Caco-2 (cell line): ENCODE measurements at regions not wholly inside any gene's neighbourhood (a gene's known extent, or its start where the extent isn't known, plus 50 kb on each side); places are given as distances from the start of the nearest gene placed in this dataset.
"Not testable (repeated sequence)": the region's sequence is repeated elsewhere in the genome, so short reads cannot be mapped to it uniquely, and the experiment has no call there.

ENCODE experiments used
- BruUV-seq: library from RNA; stranded (reverse); fragments of 400-500 nt; replicated peaks from 2 replicates; lab custom pipeline; 2021; lab: Mats Ljungman, UMichigan
- CTCF ChIA-PET: fragments of 300-600 bp; sonication (Branson Sonifier 250); formaldehyde crosslinking; loops from one replicate; lab custom pipeline; 2022; ENCODE audit warnings: antibody characterized with exemption; lab: Charles Lee
- POLR2A ChIA-PET: fragments of 300-600 bp; sonication (Branson Sonifier 250); formaldehyde crosslinking; loops from one replicate; lab custom pipeline; 2022; ENCODE audit warnings: antibody characterized with exemption; lab: Charles Lee
- DNase-seq, 2 experiments: peaks; one replicate each; pipeline versions ENCODE4 v3.0.0 to v3.0.0-alpha.2; 2020 to 2022
- H3K27me3 ChIP-seq: replicated peaks from 2 replicates; pipeline ENCODE4 v1.6.0; 2011; ENCODE audit warnings: low read length; ENCODE audit not compliant: control insufficient read depth, insufficient read depth
- H3K36me3 ChIP-seq: 2 replicates; pipeline ENCODE4 v1.5.1; 2011; ENCODE audit warnings: low read length; ENCODE audit not compliant: control insufficient read depth, insufficient read depth
- H3K4me1 ChIP-seq: fragments of 250-450 bp; sonication (Bioruptor Pico); 2 replicates; pipeline ENCODE4 v1.5.1; 2020; ENCODE audit warnings: mild to moderate bottlenecking
- H3K4me3 ChIP-seq: 2 replicates; pipeline ENCODE4 v1.5.1; 2011; ENCODE audit warnings: low read depth, mild to moderate bottlenecking, control low read depth, low read length
- H3K9me3 ChIP-seq: fragments of 250-450 bp; sonication (Bioruptor Pico); 2 replicates; pipeline ENCODE4 v1.5.1; 2020; ENCODE audit warnings: mild to moderate bottlenecking, moderate library complexity
- H3K27ac Mint-ChIP-seq: one replicate; pipeline ENCODE4 v1.8.0; 2022; ENCODE audit warnings: mixed read lengths; ENCODE audit not compliant: unreplicated experiment
- H3K27me3 Mint-ChIP-seq: one replicate; pipeline ENCODE4 v1.8.0; 2022; ENCODE audit warnings: mixed read lengths; ENCODE audit not compliant: insufficient read depth, unreplicated experiment
- H3K36me3 Mint-ChIP-seq: one replicate; pipeline ENCODE4 v1.8.0; 2022; ENCODE audit warnings: mild to moderate bottlenecking, mixed read lengths; ENCODE audit not compliant: insufficient read depth, unreplicated experiment
- H3K4me1 Mint-ChIP-seq: one replicate; pipeline ENCODE4 v1.8.0; 2022; ENCODE audit warnings: low read depth, mixed read lengths; ENCODE audit not compliant: unreplicated experiment
- H3K4me3 Mint-ChIP-seq: one replicate; pipeline ENCODE4 v1.8.0; 2022; ENCODE audit warnings: mild to moderate bottlenecking, moderate library complexity, mixed read lengths; ENCODE audit not compliant: unreplicated experiment
- H3K9me3 Mint-ChIP-seq: one replicate; pipeline ENCODE4 v1.8.0; 2022; ENCODE audit warnings: mixed read lengths; ENCODE audit not compliant: unreplicated experiment
- CTCF ChIP-seq, 2 experiments: fragments of 200-600 bp in 1 of 2; IDR thresholded peaks; 1 replicate in 1 of 2; 2 replicates in 1 of 2; pipeline versions ENCODE4 v1.5.1 to v1.8.0; 2011 to 2022; ENCODE audit warnings: antibody characterized with exemption in 1 of 2, control low read depth in 1 of 2, inconsistent platforms in 1 of 2, low read depth in 1 of 2, low read length in 1 of 2, mild to moderate bottlenecking in 1 of 2, moderate library complexity in 1 of 2; ENCODE audit not compliant: insufficient read depth in 1 of 2, severe bottlenecking in 1 of 2, unreplicated experiment in 1 of 2
- intact Hi-C: fragments of 100-400 bp; cut with micrococcal nuclease; formaldehyde crosslinking; loops from one replicate; pipeline ENCODE4 v1.10.0; 2022; ENCODE audit not compliant: unreplicated experiment

- no peak overlapping the region for H3K27ac Mint-ChIP-seq
- ChIA-PET CTCF (no interaction called here), POLR2A (no interaction called here)
- H3K9me3 Mint-ChIP-seq = peaks cover 33% of the 10 kb centered on the region
- intact Hi-C loops = no loop called here
- BruUV-seq = no TSS peak
- Histone ChIP-seq H3K4me3 (no peak overlapping the region), H3K4me1 (no peaks in the 10 kb centered on the region; the same call in 1 of the 2 replicates), H3K36me3 (no peaks in the 10 kb centered on the region), H3K27me3 (no peaks in the 10 kb centered on the region), H3K9me3 (no peaks in the 10 kb centered on the region)
- TF ChIP-seq CTCF (IDR thresholded peaks at IDR 0.05; ENCODE audit: insufficient read depth in 1 of 2, low read depth in 1 of 2, low read length in 1 of 2, severe bottlenecking in 1 of 2, unreplicated experiment in 1 of 2) = no peak
- no peaks in the 10 kb centered on the region for H3K36me3 Mint-ChIP-seq
- no peak for DNase-seq
- H3K27me3 Mint-ChIP-seq = no peaks in the 10 kb centered on the region
- peaks cover 2% of the 10 kb centered on the region for H3K4me1 Mint-ChIP-seq
- H3K4me3 Mint-ChIP-seq = no peak overlapping the region
Observed at GRCh38 chr6:11304946-11305345, 72.5 kb upstream of the NEDD9 start.

- POLR2A ChIA-PET, H3K4me3 Mint-ChIP-seq, H3K4me3 ChIP-seq: not testable (repeated sequence)
Observed at GRCh38 chr6:11299876-11300428, 67.5 kb upstream of the NEDD9 start.

GRCh38 chr6:11299421-11299784 is 66.9 kb upstream of the NEDD9 start:
- Mint-ChIP-seq H3K9me3 (peaks cover 64% of the 10 kb centered on the region), H3K4me1 (peaks cover 27% of the 10 kb centered on the region)
- H3K4me1 ChIP-seq = peaks cover 35% of the 10 kb centered on the region
- H3K9me3 ChIP-seq = peaks cover 16% of the 10 kb centered on the region; the same call in 1 of the 2 replicates
- intact Hi-C loops = loop anchor here (5.0 kb wide), 1 partner anchor 67 kb away; the partner anchor contains the start of gene NEDD9
- H3K36me3 Mint-ChIP-seq, POLR2A ChIA-PET, H3K27me3 ChIP-seq, CTCF ChIA-PET, H3K27me3 Mint-ChIP-seq, H3K36me3 ChIP-seq, H3K27ac Mint-ChIP-seq, H3K4me3 ChIP-seq, BruUV-seq, H3K4me3 Mint-ChIP-seq, DNase-seq: not testable (repeated sequence)

More at GRCh38 chr6:11299876-11300428, 67.5 kb upstream of the NEDD9 start:
- Mint-ChIP-seq H3K9me3 (peaks cover 64% of the 10 kb centered on the region), H3K4me1 (peaks cover 25% of the 10 kb centered on the region)
- Histone ChIP-seq H3K9me3 (peaks cover 16% of the 10 kb centered on the region; the same call in 1 of the 2 replicates), H3K4me1 (peaks cover 35% of the 10 kb centered on the region)
- H3K36me3 Mint-ChIP-seq, DNase-seq, H3K36me3 ChIP-seq, H3K27ac Mint-ChIP-seq, H3K27me3 ChIP-seq, BruUV-seq, H3K27me3 Mint-ChIP-seq, CTCF ChIA-PET: not testable (repeated sequence)
- intact Hi-C loops = loop anchor here (5.0 kb wide), 1 partner anchor 68 kb away; the partner anchor contains the start of gene NEDD9

- H3K4me3 ChIP-seq = no peak overlapping the region
- H3K4me3 Mint-ChIP-seq = no peak overlapping the region
- peaks cover 16% of the 10 kb centered on the region; the same call in 1 of the 2 replicates for H3K9me3 ChIP-seq
- intact Hi-C loops = loop anchor here (5.0 kb wide), 1 partner anchor 67 kb away; the partner anchor contains the start of gene NEDD9
- ChIA-PET CTCF (no interaction called here), POLR2A (no interaction called here)
- peaks cover 64% of the 10 kb centered on the region for H3K9me3 Mint-ChIP-seq
- no TSS peak for BruUV-seq
- no peak for TF ChIP-seq CTCF (IDR thresholded peaks at IDR 0.05; ENCODE audit: insufficient read depth in 1 of 2, low read depth in 1 of 2, low read length in 1 of 2, severe bottlenecking in 1 of 2, unreplicated experiment in 1 of 2)
- H3K27me3 ChIP-seq = no peaks in the 10 kb centered on the region
- no peaks in the 10 kb centered on the region for H3K27me3 Mint-ChIP-seq
- no peak overlapping the region for H3K27ac Mint-ChIP-seq
- peaks cover 33% of the 10 kb centered on the region for H3K4me1 Mint-ChIP-seq
- H3K36me3 ChIP-seq = no peaks in the 10 kb centered on the region
- peaks cover 35% of the 10 kb centered on the region for H3K4me1 ChIP-seq
- no peaks in the 10 kb centered on the region for H3K36me3 Mint-ChIP-seq
- DNase-seq = no peak
Observed at GRCh38 chr6:11298651-11299420, 66.4 kb upstream of the NEDD9 start.
